NOMO-1 treated with DMSO at 0.1 percent for 48 hours (cell line): ENCODE measurements at regions not wholly inside any gene's neighbourhood (a gene's known extent, or its start where the extent isn't known, plus 50 kb on each side); places are given as distances from the start of the nearest gene placed in this dataset.
A peak's percentile ranks its signal among the peaks of the same experiment; 100 is the strongest.
"Not testable (repeated sequence)": the region's sequence is repeated elsewhere in the genome, so short reads cannot be mapped to it uniquely, and the experiment has no call there.

Experiments
- DNase-seq: peaks from one replicate; lab custom pipeline; 2025; ENCODE audit not compliant: unreplicated experiment; lab: John Stamatoyannopoulos, UW

GRCh38 chr6:122220254-122220653 is 179.2 kb upstream of the HSF2 start:
- no peak for DNase-seq

- peak; percentile 48 for DNase-seq
Measured at GRCh38 chr6:122222761-122223160, 176.7 kb upstream of the HSF2 start.

GRCh38 chr6:122223251-122223650 is 176.2 kb upstream of the HSF2 start:
- DNase-seq = no peak

- DNase-seq = no peak
Measured at GRCh38 chr6:122238861-122239260, 160.6 kb upstream of the HSF2 start.

GRCh38 chr6:122246906-122247658 is 152.4 kb upstream of the HSF2 start:
- no peak for DNase-seq

GRCh38 chr6:122248001-122248669 is 151.3 kb upstream of the HSF2 start:
- no peak for DNase-seq

GRCh38 chr6:122248844-122249243 is 150.6 kb upstream of the HSF2 start:
- no peak for DNase-seq

GRCh38 chr6:122258839-122259238 is 140.6 kb upstream of the HSF2 start:
- no peak for DNase-seq

GRCh38 chr6:122264557-122264956 is 134.9 kb upstream of the HSF2 start:
- no peak for DNase-seq

GRCh38 chr6:122265755-122266154 is 133.7 kb upstream of the HSF2 start:
- no peak for DNase-seq

- DNase-seq = peak; percentile 5
Measured at GRCh38 chr6:122268394-122268793, 131.1 kb upstream of the HSF2 start.

- no peak for DNase-seq
Measured at GRCh38 chr6:122276637-122277036, 122.8 kb upstream of the HSF2 start.

GRCh38 chr6:122280105-122281021 is 119.1 kb upstream of the HSF2 start:
- DNase-seq = not testable (repeated sequence)

GRCh38 chr6:122283884-122284283 is 115.6 kb upstream of the HSF2 start:
- DNase-seq = no peak

GRCh38 chr6:122284848-122285247 is 114.6 kb upstream of the HSF2 start:
- DNase-seq = no peak

- DNase-seq = no peak
Measured at GRCh38 chr6:122285292-122285913, 114.0 kb upstream of the HSF2 start.

GRCh38 chr6:122286512-122286911 is 112.9 kb upstream of the HSF2 start:
- DNase-seq = peak; percentile 36

GRCh38 chr6:122289762-122290539 is 109.5 kb upstream of the HSF2 start:
- peak; percentile 2 for DNase-seq

GRCh38 chr6:122297010-122297409 is 102.4 kb upstream of the HSF2 start:
- DNase-seq = no peak

- no peak for DNase-seq
Measured at GRCh38 chr6:122302067-122302466, 97.4 kb upstream of the HSF2 start.
